H1 (cell line): ENCODE measurements at regions not wholly inside any gene's neighbourhood (a gene's known extent, or its start where the extent isn't known, plus 50 kb on each side); places are given as distances from the start of the nearest gene placed in this dataset.

Experiments
- CHD1 ChIP-seq: IDR thresholded peaks from 2 replicates; pipeline ENCODE4 v1.6.1; 2012; ENCODE audit warnings: low read depth, low read length, improper control_type of control experiment
- EP300 ChIP-seq, 2 experiments: IDR thresholded peaks; 1 replicate in 1 of 2; 2 replicates in 1 of 2; pipeline ENCODE4 v1.6.1; 2011 to 2012; ENCODE audit warnings: low read depth in 2 of 2, low read length in 2 of 2, mild to moderate bottlenecking in 2 of 2, borderline replicate concordance in 1 of 2, inconsistent platforms in 1 of 2, moderate library complexity in 1 of 2
- EZH2 ChIP-seq: fragments of 200-600 bp; sonication (generic); IDR thresholded peaks from 2 replicates; pipeline ENCODE4 v1.7.1; 2012; ENCODE audit warnings: low read depth, mild to moderate bottlenecking, moderate library complexity, low read length, inconsistent platforms; ENCODE audit not compliant: severe bottlenecking
- KDM1A ChIP-seq: fragments of 200-600, 300-600 bp; sonication (generic); IDR thresholded peaks from 2 replicates; pipeline ENCODE4 v1.7.1; 2016; ENCODE audit warnings: mild to moderate bottlenecking, low read length, borderline replicate concordance
- POLR2A ChIP-seq, 2 experiments: IDR thresholded peaks; 1 replicate in 1 of 2; 2 replicates in 1 of 2; pipeline ENCODE4 v1.6.1; 2011; ENCODE audit warnings: low read depth in 2 of 2, low read length in 2 of 2, mild to moderate bottlenecking in 2 of 2; ENCODE audit errors: control extremely low read depth in 1 of 2
- POLR2AphosphoS5 ChIP-seq: IDR thresholded peaks from 2 replicates; pipeline ENCODE4 v1.6.1; 2011; ENCODE audit warnings: low read depth, low read length
- RFX5 ChIP-seq: IDR thresholded peaks from 2 replicates; pipeline ENCODE4 v1.6.1; 2011; ENCODE audit warnings: low read depth, low read length, improper control_type of control experiment, borderline replicate concordance
- SIRT6 ChIP-seq: IDR thresholded peaks from one replicate; pipeline ENCODE4 v1.7.1; 2012; ENCODE audit warnings: low read length, inconsistent platforms
- TF ChIP-seq, protein P1 (sequence below): fragments of 300-600 bp; sonication (generic); IDR thresholded peaks from 2 replicates; pipeline ENCODE4 v1.7.1; 2012; ENCODE audit warnings: low read length, moderate library complexity, mild to moderate bottlenecking, inconsistent platforms; ENCODE audit not compliant: insufficient replicate concordance
- TF ChIP-seq, protein P2 (sequence below): IDR thresholded peaks from 2 replicates; pipeline ENCODE4 v1.6.1; 2012; ENCODE audit warnings: inconsistent platforms

DNA sequence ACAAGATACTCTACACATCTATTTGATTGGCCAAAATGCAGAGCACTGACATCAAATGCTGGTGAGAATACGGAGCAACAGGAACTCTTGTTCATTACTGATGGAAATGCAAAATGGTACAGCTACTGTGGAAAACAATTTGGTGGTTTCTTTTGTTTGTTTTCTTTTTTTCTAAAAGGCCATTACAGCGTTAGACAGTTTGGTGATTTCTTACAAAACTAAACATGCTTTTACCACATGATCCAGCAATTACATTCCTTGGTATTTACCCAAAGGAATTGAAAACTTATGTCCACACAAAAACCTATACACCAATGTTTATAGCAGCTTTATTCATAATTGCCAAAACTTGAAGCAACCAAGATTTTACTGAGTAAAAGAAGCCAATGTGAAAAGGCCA is 66.4 kb upstream of the FBXO28 start (continued):
- TF ChIP-seq, protein P1, sequence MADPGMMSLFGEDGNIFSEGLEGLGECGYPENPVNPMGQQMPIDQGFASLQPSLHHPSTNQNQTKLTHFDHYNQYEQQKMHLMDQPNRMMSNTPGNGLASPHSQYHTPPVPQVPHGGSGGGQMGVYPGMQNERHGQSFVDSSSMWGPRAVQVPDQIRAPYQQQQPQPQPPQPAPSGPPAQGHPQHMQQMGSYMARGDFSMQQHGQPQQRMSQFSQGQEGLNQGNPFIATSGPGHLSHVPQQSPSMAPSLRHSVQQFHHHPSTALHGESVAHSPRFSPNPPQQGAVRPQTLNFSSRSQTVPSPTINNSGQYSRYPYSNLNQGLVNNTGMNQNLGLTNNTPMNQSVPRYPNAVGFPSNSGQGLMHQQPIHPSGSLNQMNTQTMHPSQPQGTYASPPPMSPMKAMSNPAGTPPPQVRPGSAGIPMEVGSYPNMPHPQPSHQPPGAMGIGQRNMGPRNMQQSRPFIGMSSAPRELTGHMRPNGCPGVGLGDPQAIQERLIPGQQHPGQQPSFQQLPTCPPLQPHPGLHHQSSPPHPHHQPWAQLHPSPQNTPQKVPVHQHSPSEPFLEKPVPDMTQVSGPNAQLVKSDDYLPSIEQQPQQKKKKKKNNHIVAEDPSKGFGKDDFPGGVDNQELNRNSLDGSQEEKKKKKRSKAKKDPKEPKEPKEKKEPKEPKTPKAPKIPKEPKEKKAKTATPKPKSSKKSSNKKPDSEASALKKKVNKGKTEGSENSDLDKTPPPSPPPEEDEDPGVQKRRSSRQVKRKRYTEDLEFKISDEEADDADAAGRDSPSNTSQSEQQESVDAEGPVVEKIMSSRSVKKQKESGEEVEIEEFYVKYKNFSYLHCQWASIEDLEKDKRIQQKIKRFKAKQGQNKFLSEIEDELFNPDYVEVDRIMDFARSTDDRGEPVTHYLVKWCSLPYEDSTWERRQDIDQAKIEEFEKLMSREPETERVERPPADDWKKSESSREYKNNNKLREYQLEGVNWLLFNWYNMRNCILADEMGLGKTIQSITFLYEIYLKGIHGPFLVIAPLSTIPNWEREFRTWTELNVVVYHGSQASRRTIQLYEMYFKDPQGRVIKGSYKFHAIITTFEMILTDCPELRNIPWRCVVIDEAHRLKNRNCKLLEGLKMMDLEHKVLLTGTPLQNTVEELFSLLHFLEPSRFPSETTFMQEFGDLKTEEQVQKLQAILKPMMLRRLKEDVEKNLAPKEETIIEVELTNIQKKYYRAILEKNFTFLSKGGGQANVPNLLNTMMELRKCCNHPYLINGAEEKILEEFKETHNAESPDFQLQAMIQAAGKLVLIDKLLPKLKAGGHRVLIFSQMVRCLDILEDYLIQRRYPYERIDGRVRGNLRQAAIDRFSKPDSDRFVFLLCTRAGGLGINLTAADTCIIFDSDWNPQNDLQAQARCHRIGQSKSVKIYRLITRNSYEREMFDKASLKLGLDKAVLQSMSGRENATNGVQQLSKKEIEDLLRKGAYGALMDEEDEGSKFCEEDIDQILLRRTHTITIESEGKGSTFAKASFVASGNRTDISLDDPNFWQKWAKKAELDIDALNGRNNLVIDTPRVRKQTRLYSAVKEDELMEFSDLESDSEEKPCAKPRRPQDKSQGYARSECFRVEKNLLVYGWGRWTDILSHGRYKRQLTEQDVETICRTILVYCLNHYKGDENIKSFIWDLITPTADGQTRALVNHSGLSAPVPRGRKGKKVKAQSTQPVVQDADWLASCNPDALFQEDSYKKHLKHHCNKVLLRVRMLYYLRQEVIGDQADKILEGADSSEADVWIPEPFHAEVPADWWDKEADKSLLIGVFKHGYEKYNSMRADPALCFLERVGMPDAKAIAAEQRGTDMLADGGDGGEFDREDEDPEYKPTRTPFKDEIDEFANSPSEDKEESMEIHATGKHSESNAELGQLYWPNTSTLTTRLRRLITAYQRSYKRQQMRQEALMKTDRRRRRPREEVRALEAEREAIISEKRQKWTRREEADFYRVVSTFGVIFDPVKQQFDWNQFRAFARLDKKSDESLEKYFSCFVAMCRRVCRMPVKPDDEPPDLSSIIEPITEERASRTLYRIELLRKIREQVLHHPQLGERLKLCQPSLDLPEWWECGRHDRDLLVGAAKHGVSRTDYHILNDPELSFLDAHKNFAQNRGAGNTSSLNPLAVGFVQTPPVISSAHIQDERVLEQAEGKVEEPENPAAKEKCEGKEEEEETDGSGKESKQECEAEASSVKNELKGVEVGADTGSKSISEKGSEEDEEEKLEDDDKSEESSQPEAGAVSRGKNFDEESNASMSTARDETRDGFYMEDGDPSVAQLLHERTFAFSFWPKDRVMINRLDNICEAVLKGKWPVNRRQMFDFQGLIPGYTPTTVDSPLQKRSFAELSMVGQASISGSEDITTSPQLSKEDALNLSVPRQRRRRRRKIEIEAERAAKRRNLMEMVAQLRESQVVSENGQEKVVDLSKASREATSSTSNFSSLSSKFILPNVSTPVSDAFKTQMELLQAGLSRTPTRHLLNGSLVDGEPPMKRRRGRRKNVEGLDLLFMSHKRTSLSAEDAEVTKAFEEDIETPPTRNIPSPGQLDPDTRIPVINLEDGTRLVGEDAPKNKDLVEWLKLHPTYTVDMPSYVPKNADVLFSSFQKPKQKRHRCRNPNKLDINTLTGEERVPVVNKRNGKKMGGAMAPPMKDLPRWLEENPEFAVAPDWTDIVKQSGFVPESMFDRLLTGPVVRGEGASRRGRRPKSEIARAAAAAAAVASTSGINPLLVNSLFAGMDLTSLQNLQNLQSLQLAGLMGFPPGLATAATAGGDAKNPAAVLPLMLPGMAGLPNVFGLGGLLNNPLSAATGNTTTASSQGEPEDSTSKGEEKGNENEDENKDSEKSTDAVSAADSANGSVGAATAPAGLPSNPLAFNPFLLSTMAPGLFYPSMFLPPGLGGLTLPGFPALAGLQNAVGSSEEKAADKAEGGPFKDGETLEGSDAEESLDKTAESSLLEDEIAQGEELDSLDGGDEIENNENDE: no peak
- TF ChIP-seq SIRT6: no peak
- TF ChIP-seq, protein P2, sequence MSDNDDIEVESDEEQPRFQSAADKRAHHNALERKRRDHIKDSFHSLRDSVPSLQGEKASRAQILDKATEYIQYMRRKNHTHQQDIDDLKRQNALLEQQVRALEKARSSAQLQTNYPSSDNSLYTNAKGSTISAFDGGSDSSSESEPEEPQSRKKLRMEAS: no peak
- no peak for TF ChIP-seq RFX5
- TF ChIP-seq EP300 (IDR thresholded peaks at IDR 0.05; ENCODE audit: borderline replicate concordance in 1 of 2, low read depth in 2 of 2, low read length in 2 of 2): no peak
- TF ChIP-seq CHD1: no peak
- TF ChIP-seq POLR2AphosphoS5: no peak
- TF ChIP-seq POLR2A (IDR thresholded peaks at IDR 0.05; ENCODE audit: control extremely low read depth in 1 of 2, low read depth in 2 of 2, low read length in 2 of 2): no peak
- TF ChIP-seq KDM1A: no peak
- no peak for TF ChIP-seq EZH2
